HG02884 (cell line): ENCODE measurements at regions not wholly inside any gene's neighbourhood (a gene's known extent, or its start where the extent isn't known, plus 50 kb on each side); places are given as distances from the start of the nearest gene placed in this dataset.

Experiments
- ATAC-seq: cut with Tn5 transposase; IDR thresholded peaks from one replicate; pipeline ENCODE4 v1.9.1; 2021; ENCODE audit warnings: mild to moderate bottlenecking, moderate library complexity; ENCODE audit not compliant: unreplicated experiment

DNA sequence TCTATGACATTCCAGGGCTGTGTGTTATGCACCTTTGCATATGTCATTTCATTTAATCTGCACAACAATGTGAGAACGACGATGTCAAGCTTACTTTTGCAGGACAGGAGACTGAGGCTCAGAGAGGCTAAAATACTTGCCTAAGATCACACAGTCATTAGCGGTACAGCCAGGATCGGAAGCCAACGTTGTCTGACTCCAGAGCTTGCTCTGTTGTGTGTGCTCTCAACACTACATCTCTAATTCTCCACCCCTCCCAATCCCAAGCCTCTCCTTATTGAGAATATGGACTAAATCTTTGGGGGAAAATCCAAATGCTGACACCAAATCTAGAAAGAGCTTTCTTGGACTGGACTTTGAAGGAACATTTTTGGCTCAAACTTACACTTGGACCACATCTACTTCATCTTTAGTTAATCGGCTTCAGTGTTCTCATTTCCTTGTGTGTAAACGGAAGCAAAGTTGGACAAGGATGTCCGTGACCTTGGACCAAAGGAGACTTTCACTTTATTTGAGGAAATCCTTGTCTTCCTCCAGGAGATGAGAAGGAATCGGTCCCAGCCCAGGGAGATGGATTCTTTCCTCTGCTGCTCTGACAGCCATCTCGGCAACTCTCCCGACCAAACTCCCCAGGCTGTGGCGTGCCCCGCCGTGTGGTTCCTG, 242.4 kb downstream of the LPIN1 start:
- ATAC-seq = no peak

DNA sequence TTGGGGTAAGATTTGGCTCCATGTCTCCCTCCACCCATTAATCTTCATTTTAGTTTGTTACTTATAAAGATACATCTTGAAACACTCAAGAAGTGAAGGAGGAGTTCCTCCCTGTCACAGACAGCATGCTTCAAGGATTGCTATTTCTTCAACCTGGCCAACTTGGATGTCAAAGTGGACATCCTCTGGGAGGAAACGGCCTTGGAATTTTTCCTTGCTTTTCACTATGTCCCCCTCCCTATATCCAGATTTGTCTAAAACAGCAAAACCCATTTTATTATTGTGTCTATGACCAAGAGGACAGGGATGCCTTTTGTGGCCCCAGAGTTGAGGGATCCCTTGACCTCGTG, 242.9 kb downstream of the LPIN1 start:
- no peak for ATAC-seq

DNA sequence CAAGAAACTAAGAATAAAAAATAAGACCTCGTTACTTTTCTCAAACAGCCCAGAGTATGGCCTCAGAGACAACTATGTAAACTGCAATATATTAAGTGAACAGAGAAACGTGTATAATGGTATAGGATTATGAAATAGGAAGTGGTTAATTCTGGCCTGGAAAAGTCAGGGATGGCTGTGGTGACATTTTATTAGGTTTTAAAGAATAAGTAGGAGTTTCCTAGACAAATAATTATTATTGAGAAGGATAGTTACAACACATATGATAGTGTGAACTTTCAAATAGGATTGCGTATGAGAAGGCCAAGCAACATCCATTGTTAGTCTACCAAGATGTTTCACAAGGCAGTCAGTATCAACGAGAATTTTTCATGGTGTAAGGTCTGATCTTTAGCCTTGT, 244.1 kb downstream of the LPIN1 start:
- ATAC-seq = no peak

DNA sequence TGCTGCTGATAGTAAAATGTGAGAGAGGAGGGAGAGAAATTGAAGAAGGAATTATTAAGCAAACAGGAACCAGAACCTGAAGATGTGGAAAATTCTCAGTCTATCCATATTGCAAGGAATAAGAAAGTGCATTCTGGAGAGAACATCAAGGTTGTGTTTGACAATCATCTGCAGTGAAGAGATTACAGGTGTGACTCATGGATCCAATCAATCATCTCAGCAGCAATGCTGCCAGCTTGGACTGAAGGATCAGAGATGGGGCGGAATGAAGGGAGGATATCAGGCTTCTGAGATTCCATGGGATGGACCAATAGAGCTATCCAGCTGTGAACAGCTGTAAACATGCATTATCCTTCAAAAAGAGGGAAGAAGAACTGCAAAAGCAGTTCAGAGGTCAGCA, 247.3 kb downstream of the LPIN1 start:
- no peak for ATAC-seq

DNA sequence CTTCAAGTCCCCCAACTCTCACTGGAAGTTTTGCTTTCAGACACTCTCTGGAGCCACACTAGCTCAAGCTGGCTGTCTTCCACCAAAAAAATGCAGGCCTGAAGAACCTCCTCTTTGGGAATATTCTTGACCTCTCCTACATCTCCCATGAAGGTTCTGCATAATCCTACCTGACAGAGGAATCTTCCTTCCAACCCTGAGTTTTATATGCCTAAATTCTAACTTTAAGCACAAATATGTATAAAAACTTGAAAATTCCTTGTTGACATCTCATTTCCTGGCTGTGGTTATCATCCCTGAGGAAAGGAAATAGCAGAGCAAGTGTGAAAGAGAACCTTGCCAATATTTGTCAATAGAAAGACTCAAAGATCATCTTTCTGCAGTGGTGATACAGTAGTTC, 249.0 kb downstream of the LPIN1 start:
- ATAC-seq = no peak

DNA sequence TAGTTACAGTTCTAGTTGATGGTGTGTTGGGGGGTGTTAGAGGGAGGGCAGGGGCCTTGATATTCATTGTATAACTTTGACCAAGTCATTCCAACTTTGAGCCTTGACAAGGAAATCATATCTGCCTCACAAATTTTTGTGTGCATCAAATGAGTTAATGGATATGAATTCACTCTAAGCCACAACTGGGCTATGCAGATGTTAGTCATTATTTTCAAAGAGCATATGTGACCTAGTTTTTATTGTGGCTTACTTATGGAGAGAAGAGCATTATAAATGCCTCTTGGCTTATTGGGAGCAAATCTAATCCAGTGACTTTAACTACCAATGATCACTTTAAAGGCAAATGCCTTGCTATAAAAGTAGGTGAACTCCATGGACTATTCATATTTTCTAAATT, 250.2 kb downstream of the LPIN1 start:
- no peak for ATAC-seq

DNA sequence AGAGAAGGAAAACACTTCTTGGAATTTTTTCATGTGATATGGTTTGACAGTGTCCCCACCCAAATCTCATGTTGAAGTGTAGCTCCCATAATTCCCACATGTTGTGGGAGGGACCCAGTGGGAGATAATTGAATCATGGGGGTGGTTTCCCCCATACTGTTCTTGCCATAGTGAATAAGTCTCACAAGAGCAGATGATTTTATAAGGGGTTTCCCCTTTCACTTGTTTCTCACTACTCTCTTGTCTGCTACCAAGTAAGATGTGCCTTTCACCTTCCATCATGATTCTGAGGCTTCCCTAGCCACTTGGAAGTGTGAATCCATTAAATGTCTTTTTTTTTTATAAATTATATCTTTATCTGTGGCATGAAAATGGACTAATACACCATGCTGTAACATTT, 250.7 kb downstream of the LPIN1 start:
- ATAC-seq = no peak

DNA sequence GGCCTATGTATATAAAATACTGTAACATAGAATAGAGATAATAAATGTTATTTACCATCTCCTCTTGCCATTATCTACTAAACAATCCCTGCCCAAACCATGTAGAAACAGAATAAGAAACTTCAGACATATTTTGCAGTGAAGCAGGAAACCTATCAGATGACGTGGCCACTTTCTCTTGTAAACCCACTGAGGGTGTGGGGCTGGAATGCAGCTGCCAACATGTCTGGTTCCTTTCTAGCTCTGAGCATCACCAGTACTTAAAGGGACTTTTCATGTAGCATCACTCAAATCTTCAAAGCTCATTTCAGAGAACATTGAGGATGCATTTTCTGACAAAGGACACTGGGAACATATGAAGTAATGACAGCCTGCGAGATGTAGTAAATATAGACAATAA, 251.8 kb downstream of the LPIN1 start:
- no peak for ATAC-seq

DNA sequence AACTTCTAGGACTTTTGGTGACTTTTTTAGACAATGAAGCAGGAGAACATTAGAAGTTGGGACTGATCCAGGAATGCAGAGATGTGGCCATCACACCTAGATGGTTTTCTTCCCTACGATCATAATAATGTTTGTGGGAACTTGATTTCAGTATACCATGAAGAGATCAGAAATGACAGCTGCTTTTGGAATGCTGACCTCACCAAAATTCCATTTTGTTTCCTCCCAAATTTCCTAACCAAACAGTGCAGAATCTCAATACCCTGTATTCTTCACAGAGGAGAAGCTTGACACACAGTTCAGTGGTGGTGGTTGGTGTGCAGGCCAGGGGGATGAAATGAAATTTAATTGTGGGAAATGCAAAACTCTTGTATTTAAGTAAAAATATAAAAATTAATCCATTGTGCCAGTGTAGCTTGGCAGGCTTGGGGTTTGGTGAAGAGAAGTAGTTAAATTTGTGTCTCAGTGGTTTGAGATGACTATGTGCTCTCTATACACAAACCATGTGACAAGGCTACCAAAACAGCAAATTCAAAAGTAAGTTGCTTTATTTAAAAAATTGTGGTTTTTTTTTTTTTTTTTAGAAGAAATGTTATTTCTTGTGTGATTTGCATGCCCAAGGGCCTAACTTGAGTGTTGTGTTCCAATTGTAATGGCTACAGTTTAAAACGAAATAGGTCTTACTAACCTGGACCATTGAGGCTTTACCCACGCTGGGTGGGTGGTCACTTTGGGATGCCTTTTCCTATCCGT, 252.4 kb downstream of the LPIN1 start:
- peak; percentile 85 for ATAC-seq

DNA sequence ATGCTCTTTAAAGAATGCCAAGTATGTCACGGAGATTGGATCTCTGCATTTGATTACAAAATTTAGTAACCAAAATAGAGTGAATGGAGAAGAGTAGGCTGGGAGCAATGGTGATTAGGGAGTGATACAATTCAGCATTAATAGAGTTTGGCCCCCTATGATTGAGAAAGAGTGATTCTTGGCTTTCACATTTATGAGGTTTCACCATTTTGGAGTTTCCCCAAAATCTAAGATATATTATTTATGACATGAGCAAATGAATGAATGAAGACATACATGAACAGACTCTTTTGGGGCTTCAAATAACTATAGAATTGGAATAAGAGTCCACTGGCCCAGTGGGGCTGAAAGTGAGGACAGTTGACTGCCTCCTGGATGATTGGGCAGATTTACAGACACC, 255.2 kb downstream of the LPIN1 start:
- ATAC-seq = no peak

DNA sequence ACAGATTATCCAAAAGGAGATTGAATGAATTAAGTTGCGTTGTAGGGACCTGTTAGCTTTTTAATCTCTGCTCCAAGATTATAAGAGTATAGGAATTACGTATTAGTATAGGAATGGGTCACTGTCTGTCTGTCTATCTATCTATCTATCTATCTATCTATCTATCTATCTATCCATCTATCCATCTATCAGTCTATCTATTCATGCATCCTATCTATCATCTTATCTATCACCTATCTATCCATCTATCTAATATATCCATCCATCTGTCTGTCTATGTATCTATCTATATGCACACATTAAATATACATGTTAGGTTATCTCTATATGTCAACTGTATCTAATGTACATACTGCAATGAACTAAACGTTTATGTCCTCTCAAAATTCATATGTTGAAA, 255.8 kb downstream of the LPIN1 start:
- ATAC-seq = no peak

DNA sequence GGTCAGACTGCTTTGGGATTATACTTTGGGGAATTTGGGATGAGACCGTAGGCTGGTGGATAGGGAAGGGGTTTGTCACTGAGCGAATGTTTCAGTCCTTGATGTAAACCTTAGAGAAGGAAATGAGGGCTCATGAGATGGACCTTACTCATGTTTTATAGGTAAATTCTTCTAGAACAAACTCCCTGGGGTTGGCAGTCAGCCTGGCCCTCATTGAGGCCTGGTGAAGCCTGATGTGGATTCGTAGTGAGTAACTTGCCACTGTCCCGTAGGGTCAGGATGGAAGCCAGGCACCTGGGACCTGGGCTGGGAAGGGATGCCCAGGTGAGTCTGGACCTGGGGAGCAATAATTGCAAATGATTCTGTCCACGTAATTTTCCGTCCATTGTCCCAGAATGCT, 258.3 kb downstream of the LPIN1 start:
- no peak for ATAC-seq

DNA sequence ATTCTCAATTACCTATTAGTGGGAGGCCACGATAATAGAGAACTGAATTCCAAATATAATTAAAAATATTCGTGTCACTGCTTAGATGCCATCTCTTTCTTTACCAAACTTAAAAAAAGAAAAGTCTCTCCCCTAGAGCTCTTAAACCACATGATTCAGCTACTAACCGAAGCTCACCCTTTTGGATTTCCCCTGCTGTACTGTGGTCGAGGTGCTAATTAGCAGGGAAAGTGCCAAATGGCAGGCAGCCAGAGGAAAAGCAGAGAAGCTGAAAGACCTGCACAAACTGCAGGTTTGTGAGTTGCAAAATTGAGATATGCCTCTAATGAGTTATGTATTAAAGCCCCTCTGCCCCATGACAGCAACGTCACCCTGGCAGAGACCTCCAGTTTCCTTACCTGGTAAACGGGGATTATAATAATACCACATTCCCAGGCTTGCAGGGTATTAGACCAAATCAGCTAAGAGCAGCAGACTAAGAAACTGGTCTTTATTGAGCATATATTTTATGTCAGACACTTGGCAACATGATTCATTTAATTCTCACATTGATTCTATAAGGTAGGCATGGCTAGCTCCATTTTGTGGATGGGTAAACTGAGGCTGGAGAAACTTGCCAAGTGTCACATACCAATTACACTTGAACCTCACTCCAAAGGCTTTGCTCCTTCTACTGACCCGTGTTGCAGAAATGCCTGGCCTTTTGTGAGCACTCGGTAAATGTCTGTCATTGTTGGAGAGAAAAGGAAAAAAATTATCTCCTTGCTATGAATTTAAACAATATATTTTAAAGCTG, 259.7 kb downstream of the LPIN1 start:
- peak; percentile 80 for ATAC-seq

DNA sequence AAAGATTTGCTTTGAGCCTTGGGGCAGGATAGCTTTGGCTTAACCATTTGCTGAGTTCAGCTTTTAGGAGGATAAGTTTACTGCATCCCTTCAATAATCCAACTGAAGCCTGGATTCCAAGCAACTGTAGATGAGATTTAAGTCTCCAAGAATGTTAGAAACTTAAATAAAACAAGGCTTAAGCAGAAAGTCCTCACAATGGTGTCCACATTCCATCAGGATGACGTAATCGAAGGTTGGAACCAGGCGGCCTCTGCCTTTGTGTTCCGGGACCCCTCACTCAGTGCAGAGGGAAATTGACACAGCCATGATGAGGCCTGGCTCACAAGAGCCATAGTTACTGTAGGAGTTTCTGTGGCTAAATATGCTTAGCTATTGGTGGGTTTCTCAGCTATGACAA, 260.4 kb downstream of the LPIN1 start:
- no peak for ATAC-seq

DNA sequence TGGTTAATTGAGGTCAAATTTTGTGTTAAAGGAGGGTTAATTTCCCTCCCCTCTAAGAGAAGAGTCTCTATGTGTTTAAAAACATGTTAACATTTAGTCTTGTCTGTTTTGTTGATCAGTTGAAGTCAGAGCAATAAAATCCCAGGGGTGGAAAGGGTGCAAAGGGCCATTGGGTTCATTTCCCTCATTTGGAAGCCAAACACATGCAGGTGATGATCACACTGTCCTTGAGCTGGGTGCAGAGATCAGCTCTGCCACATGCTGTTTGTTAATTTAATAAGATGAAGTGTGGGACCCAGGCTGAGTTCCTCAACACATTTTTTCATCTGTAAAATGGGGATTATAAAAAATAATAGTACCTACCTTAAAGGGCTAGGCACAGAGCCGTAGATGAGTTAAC, 260.9 kb downstream of the LPIN1 start:
- ATAC-seq = no peak

DNA sequence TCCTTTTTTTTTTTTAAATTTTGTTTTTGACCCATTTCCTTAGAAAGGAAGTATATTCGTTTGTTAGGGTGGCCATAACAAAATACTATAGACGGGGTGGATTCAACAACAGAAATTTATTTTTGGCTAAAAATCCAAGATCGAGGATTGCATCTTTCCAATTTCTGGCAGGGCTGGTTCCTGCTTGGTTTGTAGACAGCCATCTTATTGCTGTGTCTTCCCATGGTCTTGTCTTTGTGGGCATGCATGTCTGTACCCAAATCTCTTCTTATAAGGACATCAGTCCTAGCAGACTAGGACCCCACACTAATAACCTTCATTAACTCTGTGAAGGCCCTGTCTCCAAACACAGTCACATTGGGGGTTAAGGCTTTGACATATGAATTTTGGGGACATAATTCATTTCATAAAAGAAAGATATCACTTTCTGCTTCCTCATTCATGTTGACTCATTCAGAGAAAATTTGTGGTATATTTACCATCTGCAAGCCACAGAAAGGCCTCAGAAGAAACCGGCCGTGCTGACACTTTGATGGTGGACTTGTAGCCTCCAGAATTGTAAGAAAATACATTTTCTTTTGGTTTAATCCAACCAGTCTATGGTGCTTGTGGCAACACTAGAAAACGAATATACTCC, 262.1 kb downstream of the LPIN1 start:
- ATAC-seq = peak; percentile 68

DNA sequence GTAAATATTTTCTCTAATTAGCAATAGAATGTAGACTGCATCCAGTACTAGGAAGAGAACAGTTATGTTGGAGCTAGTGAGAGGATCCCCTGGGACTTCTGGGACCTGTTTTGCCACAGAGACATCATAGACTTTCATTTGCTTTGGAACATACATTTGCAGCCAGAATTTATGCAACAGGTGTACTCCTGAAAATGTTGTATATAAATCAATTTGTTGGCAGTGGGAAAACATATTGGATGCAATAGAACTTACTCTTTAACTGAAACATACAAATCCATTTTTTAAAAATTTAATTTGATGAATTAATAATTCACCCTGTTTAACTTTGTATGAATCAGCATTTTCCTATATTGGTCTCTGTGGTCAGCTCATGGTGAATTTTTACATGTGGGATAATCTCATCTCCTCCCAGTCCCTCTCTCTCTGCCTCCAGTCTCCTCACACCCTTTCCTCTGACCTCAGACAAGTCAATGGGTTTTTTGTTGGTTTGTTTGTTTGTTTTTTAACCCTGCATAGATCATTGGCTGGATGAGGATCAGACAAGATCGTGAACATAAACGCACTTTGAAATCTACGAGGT, 263.0 kb downstream of the LPIN1 start:
- ATAC-seq = no peak

DNA sequence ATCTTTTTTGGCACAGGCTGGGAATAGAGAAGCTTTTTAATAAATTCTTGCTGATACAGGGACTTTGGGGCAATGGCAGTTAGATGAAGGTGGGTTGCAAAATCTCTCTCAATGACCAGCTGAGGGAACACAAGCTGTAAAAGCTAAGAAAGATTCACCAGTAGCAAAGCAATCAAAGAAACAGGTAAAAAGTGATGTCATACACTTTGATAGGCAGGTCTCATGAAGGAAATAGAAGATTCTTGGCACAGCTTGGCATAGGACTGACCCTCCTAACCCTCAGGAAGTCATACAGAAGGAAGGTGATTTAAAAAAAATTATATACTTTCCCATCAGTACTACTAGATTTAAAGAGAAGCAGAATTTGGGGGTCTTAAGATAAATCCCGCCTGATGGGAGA, 263.6 kb downstream of the LPIN1 start:
- ATAC-seq = no peak

DNA sequence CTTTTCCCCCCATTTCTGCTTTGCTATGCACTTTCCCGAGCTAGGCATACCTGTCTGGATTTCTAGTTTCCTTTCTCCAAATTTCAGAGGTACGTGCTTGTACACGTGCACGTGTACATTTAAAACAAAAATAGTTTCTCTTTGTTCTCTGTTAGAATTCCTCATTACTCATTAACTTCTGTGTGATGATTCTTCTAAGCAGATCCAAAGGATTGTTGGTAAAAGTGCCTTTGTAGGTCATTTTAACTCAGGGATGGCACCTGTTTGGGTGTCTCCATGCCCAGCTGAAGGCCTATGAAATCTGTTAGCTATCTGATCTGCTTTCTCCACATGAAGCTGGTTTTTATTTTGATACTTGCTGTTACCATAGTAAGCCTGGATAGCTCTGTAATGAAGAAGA, 264.3 kb downstream of the LPIN1 start:
- no peak for ATAC-seq

DNA sequence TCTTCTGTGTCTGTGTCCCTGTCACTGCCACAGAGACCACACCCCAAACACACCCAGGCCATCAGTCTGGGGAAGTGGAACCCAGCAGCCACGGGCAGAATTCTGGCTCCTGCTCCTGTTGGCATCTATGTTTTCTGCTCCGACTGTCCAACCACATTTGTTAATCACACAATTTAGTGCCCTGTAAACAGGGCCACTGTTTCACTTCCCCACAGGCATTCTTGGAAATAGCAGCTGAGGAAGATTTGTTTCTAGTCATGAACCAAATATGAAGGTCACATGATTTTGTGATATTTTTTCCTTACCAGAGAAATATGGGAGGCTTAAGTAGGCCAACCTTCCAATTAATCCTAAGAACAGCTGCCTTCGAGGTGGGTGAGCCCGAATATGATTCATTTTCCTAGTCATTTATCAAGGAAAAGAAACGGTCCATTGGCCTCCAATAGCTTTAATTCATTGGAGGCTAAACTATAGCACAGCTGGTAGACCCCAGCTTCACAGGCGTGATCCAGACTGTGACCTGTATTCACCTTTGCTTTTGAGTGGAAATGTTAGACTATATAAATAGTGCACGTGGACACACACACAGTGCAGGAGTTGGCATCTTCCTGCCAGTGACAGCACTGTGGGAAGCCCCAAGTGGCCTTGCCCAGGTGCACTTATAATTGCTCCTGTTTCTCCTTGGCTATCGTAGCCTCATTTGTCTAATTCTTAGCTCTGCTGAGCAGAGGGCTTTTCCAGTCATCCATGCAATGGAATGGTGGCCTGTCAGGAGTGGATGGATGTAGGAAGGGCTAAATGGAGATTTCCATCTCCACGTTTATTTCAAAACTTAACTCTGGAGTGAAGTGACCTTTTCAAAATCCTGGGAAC, 267.9 kb downstream of the LPIN1 start:
- no peak for ATAC-seq
